Heart left ventricle (tissue), 16 donors: ENCODE measurements at regions not wholly inside any gene's neighbourhood (a gene's known extent, or its start where the extent isn't known, plus 50 kb on each side); places are given as distances from the start of the nearest gene placed in this dataset.
"Not testable (repeated sequence)": the region's sequence is repeated elsewhere in the genome, so short reads cannot be mapped to it uniquely, and the experiment has no call there.

Experiments used
- ATAC-seq, 4 donors: fragments of 200-7000 bp; cut with Tn5 transposase; one replicate each; pipeline ENCODE4 v1.9.1; 2020 to 2022; ENCODE audit warnings: moderate library complexity in 4 of 4, mild to moderate bottlenecking in 3 of 4, moderate number of reproducible peaks in 1 of 4
- DNase-seq, 5 donors: peaks; one replicate each; pipeline ENCODE4 v3.0.0-alpha.2; 2020
- H3K27ac ChIP-seq, 12 donors: fragments of 200-600 bp; sonication (generic) in 4 of 12; one replicate each; pipeline versions ENCODE4 v1.5.0 to v1.8.0; 2016 to 2022; ENCODE audit warnings: mild to moderate bottlenecking in 2 of 12
- H3K27me3 ChIP-seq, 9 donors: fragments of 200-600 bp; sonication (generic) in 2 of 9; one replicate each; pipeline versions ENCODE4 v1.5.1 to v1.8.0; 2016 to 2022; ENCODE audit warnings: mild to moderate bottlenecking in 3 of 9
- H3K36me3 ChIP-seq, 9 donors: fragments of 200-600 bp; sonication (generic) in 2 of 9; one replicate each; pipeline versions ENCODE4 v1.5.0 to v1.8.0; 2018 to 2022; ENCODE audit warnings: mild to moderate bottlenecking in 2 of 9
- H3K4me1 ChIP-seq, 12 donors: fragments of 200-600 bp; sonication (generic) in 4 of 12; one replicate each; pipeline versions ENCODE4 v1.5.0 to v1.8.0; 2016 to 2022; ENCODE audit warnings: mild to moderate bottlenecking in 3 of 12
- H3K4me3 ChIP-seq, 12 donors: fragments of 200-600 bp; sonication (generic) in 4 of 12; one replicate each; pipeline versions ENCODE4 v1.5.0 to v1.8.0; 2017 to 2022; ENCODE audit warnings: mild to moderate bottlenecking in 9 of 12, moderate library complexity in 4 of 12
- H3K9me3 ChIP-seq, 12 donors: fragments of 200-600 bp; sonication (generic) in 4 of 12; one replicate each; pipeline versions ENCODE4 v1.5.0 to v1.8.0; 2016 to 2022; ENCODE audit warnings: mild to moderate bottlenecking in 1 of 12
- CTCF ChIP-seq, 12 donors: fragments of 200-600 bp; sonication (generic) in 4 of 12; IDR thresholded peaks; one replicate each; pipeline versions ENCODE4 v1.5.0 to v1.8.0; 2018 to 2022; ENCODE audit warnings: antibody characterized with exemption in 12 of 12, mild to moderate bottlenecking in 5 of 12
- POLR2A ChIP-seq, 2 donors: fragments of 450-650 bp; IDR thresholded peaks; one replicate each; pipeline ENCODE4 v1.6.1; 2017; ENCODE audit warnings: antibody characterized with exemption in 2 of 2, mild to moderate bottlenecking in 2 of 2, moderate library complexity in 2 of 2
- WGBS, 4 donors: extraction: QIAGEN DNeasy Blood & Tissue Kit in 2 of 4; methylation state at CpG; one replicate each; pipeline versions ENCODE4 v1.1.5 to v1.1.7; 2013 to 2018; 5-methylcytosine and 5-hydroxymethylcytosine counted together
- intact Hi-C, 10 donors: fragments of 100-400 bp; cut with DNase I; formaldehyde crosslinking; loops; one replicate each; pipeline versions ENCODE4 v1.11.1 to v1.14.2; 2022
- donor health status: ischemic (EF 13 %, LVEDD 7.1; RV severe dilation, severe dysfunction).
- donor health status: healthy with polysubstance abuse.
- donor health status: DM: no; HTN: yes; CAD: no.
- donor health status: DM: no; HTN: no; CAD: no.
- donor health status: ischemic (EF 25% LVEDD 6.9; RV normal size, moderate dysfunction).
- donor health status: ischemic (EF 25% LVEDD 5.7; RV mildly dilated, moderate dysfunction).
- donor health status: healthy.
- donor health status: DM: yes; HTN: yes; CAD: no.
- donor health status: ischemic (EF 35%, LVEDD 5.7; RV mildly dilated, moderate dysfunction).
- donor health status: nonischemic (EF 11% LVEDD 7.7; RV severe dilation, severe dysfunction).
- donor health status: DM: yes; HTN: yes; CAD: no.
- donor health status: PGD.
- donor health status: ischemic (EF 29% LVEDD 5.4; RV normal size, mild dysfunction).
- donor health status: nonischemic (EF 23%, LVEDD 6.1; RV moderate dilation, normal function).

GRCh38 chr15:92749946-92750345 lies 94.4 kb upstream of the FAM174B start:
- H3K4me3 ChIP-seq, result no peak overlapping the region
- DNase-seq, result no peak
- no peaks in the 10 kb centered on the region for H3K4me1 ChIP-seq
- WGBS, 4 donors, result 88 to 95% (median 92%) methylated on average over 4 of the region's 4 CpGs
- TF ChIP-seq POLR2A (IDR thresholded peaks at IDR 0.05) (no peak), CTCF (IDR thresholded peaks at IDR 0.05) (no peak)
- no peaks in the 10 kb centered on the region for H3K27me3 ChIP-seq
- H3K9me3 ChIP-seq, result no peaks in the 10 kb centered on the region
- no peaks in the 10 kb centered on the region for H3K36me3 ChIP-seq
- ATAC-seq, result no peak
- intact Hi-C loops, result no loop called here
- H3K27ac ChIP-seq, result no peak overlapping the region

- DNase-seq (no peak), ATAC-seq (no peak)
- H3K36me3 ChIP-seq, result no peaks in the 10 kb centered on the region
- H3K4me1 ChIP-seq, result no peaks in the 10 kb centered on the region
- TF ChIP-seq CTCF (IDR thresholded peaks at IDR 0.05), result no peak
- TF ChIP-seq POLR2A (IDR thresholded peaks at IDR 0.05), result no peak
- no peak overlapping the region for H3K27ac ChIP-seq
- H3K27me3 ChIP-seq, result no peaks in the 10 kb centered on the region
- H3K9me3 ChIP-seq, result no peaks in the 10 kb centered on the region
- WGBS, 4 donors, result 89 to 96% (median 94%) methylated on average over 3 of the region's 3 CpGs
- H3K4me3 ChIP-seq, result no peak overlapping the region
- intact Hi-C loops, result no loop called here
These were observed 96.0 kb upstream of the FAM174B start for GRCh38 chr15:92751528-92751927.

GRCh38 chr15:92753591-92753990 lies 98.0 kb upstream of the FAM174B start:
- TF ChIP-seq CTCF (IDR thresholded peaks at IDR 0.05) (no peak), POLR2A (IDR thresholded peaks at IDR 0.05) (no peak)
- Histone ChIP-seq H3K9me3 (no peaks in the 10 kb centered on the region), H3K27ac (no peak overlapping the region), H3K27me3 (no peaks in the 10 kb centered on the region), H3K4me1 (no peaks in the 10 kb centered on the region), H3K36me3 (no peaks in the 10 kb centered on the region), H3K4me3 (no peak overlapping the region)
- WGBS, 4 donors, result 69 to 82% (median 74%) methylated on average over 3 of the region's 3 CpGs
- ATAC-seq, result no peak
- no peak for DNase-seq
- intact Hi-C loops, result no loop called here

- Histone ChIP-seq H3K36me3 (no peaks in the 10 kb centered on the region), H3K4me3 (no peak overlapping the region), H3K9me3 (peaks cover 0 to 4% (median 0%) of the 10 kb centered on the region in 12 donors), H3K27ac (no peak overlapping the region), H3K4me1 (no peaks in the 10 kb centered on the region), H3K27me3 (no peaks in the 10 kb centered on the region)
- 83 to 94% (median 90%) methylated on average over 5 of the region's 5 CpGs for WGBS, 4 donors
- intact Hi-C loops, result no loop called here
- DNase-seq, result no peak
- no peak for ATAC-seq
- TF ChIP-seq CTCF (IDR thresholded peaks at IDR 0.05), result no peak
- no peak for TF ChIP-seq POLR2A (IDR thresholded peaks at IDR 0.05)
These were observed 107.9 kb upstream of the FAM174B start for GRCh38 chr15:92763459-92763858.

- H3K27me3 ChIP-seq, intact Hi-C loops, DNase-seq, ATAC-seq, H3K27ac ChIP-seq, H3K36me3 ChIP-seq, H3K4me1 ChIP-seq, H3K9me3 ChIP-seq, H3K4me3 ChIP-seq: not testable (repeated sequence)
- 97 to 100% (median 98%) methylated on average over 14 to 35 of the region's 35 CpGs; no CpG with 5 or more reads in 1 of the 4 donors for WGBS, 4 donors
These were observed 112.6 kb upstream of the FAM174B start for GRCh38 chr15:92768131-92768530.
